Mucosa of rectum (tissue), 2 donors: ENCODE measurements at regions not wholly inside any gene's neighbourhood (a gene's known extent, or its start where the extent isn't known, plus 50 kb on each side); places are given as distances from the start of the nearest gene placed in this dataset.

ENCODE experiments used
- H3K27ac ChIP-seq, 2 donors: one replicate each; pipeline ENCODE4 v1.7.0; 2013; ENCODE audit warnings: inconsistent platforms in 2 of 2, low read depth in 2 of 2, low read length in 2 of 2
- H3K27me3 ChIP-seq, 2 donors: one replicate each; pipeline ENCODE4 v1.7.0; 2013; ENCODE audit warnings: low read length in 2 of 2; ENCODE audit not compliant: control insufficient read depth in 2 of 2, insufficient read depth in 2 of 2
- H3K36me3 ChIP-seq, 2 donors: one replicate each; pipeline ENCODE4 v1.7.0; 2013; ENCODE audit warnings: low read length in 2 of 2; ENCODE audit not compliant: control insufficient read depth in 2 of 2, insufficient read depth in 2 of 2
- H3K4me1 ChIP-seq, 2 donors: one replicate each; pipeline ENCODE4 v1.7.0; 2013; ENCODE audit warnings: low read length in 2 of 2, mild to moderate bottlenecking in 1 of 2; ENCODE audit not compliant: control insufficient read depth in 2 of 2, insufficient read depth in 2 of 2
- H3K4me3 ChIP-seq, 2 donors: one replicate each; pipeline ENCODE4 v1.7.0; 2013; ENCODE audit warnings: low read length in 2 of 2
- H3K9ac ChIP-seq, 2 donors: one replicate each; pipeline ENCODE4 v1.7.0; 2013; ENCODE audit warnings: low read length in 2 of 2, low read depth in 1 of 2, mild to moderate bottlenecking in 1 of 2
- H3K9me3 ChIP-seq, 2 donors: one replicate each; pipeline ENCODE4 v1.7.0; 2013; ENCODE audit warnings: low read length in 2 of 2; ENCODE audit not compliant: control insufficient read depth in 2 of 2
- donor health status: healthy.
- donor health status: Normal muscosa, but diverticular disease.

DNA sequence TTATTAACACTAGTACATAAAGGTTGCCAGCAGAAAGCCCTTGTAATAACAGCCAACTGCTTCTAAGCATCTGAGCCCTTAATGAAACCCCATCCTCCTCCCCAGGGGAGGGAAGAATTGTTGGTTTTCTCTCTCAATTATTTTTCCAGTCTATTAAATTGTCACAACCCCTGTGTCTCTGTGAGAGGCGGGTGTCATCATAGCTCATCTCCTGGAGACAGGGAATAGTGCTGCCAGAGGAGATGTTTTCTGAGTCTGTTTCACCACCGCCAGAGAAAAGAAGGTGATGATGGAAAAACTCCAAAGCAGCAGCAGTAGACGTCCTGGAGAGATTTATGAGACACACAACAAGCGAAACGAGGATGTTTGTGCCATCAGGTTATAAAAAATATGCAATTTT is 271.1 kb upstream of the NMUR2 start:
- H3K36me3 ChIP-seq: no peaks in the 10 kb centered on the region
- no peaks in the 10 kb centered on the region for H3K4me1 ChIP-seq
- no peak overlapping the region for H3K9ac ChIP-seq
- no peak overlapping the region for H3K27ac ChIP-seq
- no peak overlapping the region for H3K4me3 ChIP-seq
- H3K9me3 ChIP-seq: no peaks in the 10 kb centered on the region
- no peaks in the 10 kb centered on the region for H3K27me3 ChIP-seq

GRCh38 chr5:152683205-152683604 is 278.1 kb upstream of the NMUR2 start:
- H3K4me1 ChIP-seq: no peaks in the 10 kb centered on the region
- no peaks in the 10 kb centered on the region for H3K36me3 ChIP-seq
- H3K27me3 ChIP-seq: no peaks in the 10 kb centered on the region
- no peak overlapping the region for H3K27ac ChIP-seq
- H3K9ac ChIP-seq: no peak overlapping the region
- peaks cover 0 to 3% of the 10 kb centered on the region in 2 donors for H3K9me3 ChIP-seq
- no peak overlapping the region for H3K4me3 ChIP-seq

- H3K4me3 ChIP-seq: no peak overlapping the region
- H3K36me3 ChIP-seq: no peaks in the 10 kb centered on the region
- H3K27ac ChIP-seq: no peak overlapping the region
- H3K4me1 ChIP-seq: no peaks in the 10 kb centered on the region
- H3K27me3 ChIP-seq: no peaks in the 10 kb centered on the region
- H3K9ac ChIP-seq: no peak overlapping the region
- peaks cover 0 to 3% of the 10 kb centered on the region in 2 donors for H3K9me3 ChIP-seq
Observed at GRCh38 chr5:152686931-152687330, 281.9 kb upstream of the NMUR2 start.

DNA sequence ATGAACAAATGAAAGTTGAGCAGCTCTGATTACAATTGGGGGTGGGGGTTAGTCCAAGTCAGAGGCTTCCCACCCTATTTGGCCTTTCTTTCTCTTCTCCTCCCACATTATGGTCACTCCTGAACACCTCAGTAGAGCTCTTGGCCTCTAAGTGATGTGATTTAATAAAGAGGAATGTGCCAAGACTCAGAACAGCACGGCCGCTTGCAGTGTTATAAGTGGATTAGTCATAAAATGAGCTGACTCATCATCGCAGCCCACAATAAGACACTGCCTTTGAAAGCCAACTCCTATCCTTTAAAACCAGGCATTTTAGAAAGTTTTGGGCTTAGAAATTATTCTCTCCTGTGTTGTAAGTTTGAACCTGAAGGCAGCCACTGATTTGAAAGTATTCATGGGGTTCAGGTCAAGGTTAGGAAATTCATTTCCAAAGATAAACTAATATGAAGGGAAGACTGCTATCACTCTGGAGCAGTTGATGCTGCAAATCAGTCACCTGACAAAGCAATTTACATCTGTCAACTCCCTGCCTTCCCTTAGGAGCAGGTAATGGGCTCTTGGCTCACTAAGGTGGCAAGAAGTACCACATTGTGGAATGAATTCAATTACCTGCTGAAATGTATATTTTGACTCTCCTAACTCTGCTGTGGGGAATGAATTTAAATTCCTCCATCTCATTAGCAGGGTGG is 283.6 kb upstream of the NMUR2 start:
- H3K4me1 ChIP-seq: no peaks in the 10 kb centered on the region
- no peak overlapping the region for H3K27ac ChIP-seq
- H3K9me3 ChIP-seq: peaks cover 0 to 3% of the 10 kb centered on the region in 2 donors
- no peak overlapping the region for H3K4me3 ChIP-seq
- no peaks in the 10 kb centered on the region for H3K36me3 ChIP-seq
- no peak overlapping the region for H3K9ac ChIP-seq
- no peaks in the 10 kb centered on the region for H3K27me3 ChIP-seq

DNA sequence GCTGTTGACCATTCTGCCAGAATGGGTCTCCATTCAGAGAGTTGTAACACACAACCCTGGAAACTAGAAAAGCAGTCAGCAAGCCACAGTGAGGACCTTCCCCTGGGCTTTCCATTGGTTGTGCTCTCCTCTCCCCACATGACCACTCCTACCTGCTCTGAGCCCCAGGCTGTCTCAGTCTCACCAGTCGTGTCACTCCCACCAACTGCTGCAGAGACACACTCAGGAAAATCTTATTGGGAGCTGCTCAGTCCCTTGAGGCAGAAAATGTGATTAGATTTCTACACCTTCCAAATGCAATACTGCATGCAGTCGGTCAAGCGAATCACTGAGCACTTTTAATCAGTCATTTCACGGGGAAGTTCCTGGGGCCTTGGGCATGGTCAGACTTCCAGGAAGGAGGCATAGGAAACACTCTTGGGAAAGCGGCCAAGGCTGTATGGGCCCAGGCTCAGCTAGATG is 284.2 kb upstream of the NMUR2 start:
- H3K27me3 ChIP-seq: no peaks in the 10 kb centered on the region

DNA sequence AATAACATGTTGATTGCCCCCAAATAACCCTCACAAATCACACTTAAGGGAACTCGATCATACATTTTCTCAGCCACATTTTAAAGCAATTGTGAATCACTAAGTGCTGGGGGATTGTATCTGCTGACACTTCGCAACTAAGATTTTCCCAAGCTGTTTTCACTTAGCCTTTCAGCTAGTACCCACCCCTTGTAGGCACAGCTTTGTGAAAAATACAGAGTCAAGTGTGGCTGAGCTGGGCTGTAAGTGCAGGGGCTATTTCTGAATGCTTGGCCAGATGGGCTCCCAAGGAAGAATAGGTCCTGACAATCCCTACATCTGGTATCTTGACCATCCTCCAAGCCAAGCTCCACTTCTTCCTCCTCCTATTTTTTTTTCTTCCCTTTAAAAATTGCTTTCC is 289.2 kb upstream of the NMUR2 start:
- Histone ChIP-seq H3K27me3 (no peaks in the 10 kb centered on the region), H3K9me3 (no peaks in the 10 kb centered on the region), H3K4me3 (no peak overlapping the region), H3K36me3 (no peaks in the 10 kb centered on the region), H3K4me1 (no peaks in the 10 kb centered on the region), H3K27ac (no peak overlapping the region), H3K9ac (no peak overlapping the region)

More for the DNA sequence above, 284.2 kb upstream of the NMUR2 start:
- Histone ChIP-seq H3K9ac (no peak overlapping the region), H3K27ac (no peak overlapping the region), H3K4me1 (no peaks in the 10 kb centered on the region), H3K4me3 (no peak overlapping the region), H3K36me3 (no peaks in the 10 kb centered on the region), H3K9me3 (peaks cover 0 to 3% of the 10 kb centered on the region in 2 donors)

DNA sequence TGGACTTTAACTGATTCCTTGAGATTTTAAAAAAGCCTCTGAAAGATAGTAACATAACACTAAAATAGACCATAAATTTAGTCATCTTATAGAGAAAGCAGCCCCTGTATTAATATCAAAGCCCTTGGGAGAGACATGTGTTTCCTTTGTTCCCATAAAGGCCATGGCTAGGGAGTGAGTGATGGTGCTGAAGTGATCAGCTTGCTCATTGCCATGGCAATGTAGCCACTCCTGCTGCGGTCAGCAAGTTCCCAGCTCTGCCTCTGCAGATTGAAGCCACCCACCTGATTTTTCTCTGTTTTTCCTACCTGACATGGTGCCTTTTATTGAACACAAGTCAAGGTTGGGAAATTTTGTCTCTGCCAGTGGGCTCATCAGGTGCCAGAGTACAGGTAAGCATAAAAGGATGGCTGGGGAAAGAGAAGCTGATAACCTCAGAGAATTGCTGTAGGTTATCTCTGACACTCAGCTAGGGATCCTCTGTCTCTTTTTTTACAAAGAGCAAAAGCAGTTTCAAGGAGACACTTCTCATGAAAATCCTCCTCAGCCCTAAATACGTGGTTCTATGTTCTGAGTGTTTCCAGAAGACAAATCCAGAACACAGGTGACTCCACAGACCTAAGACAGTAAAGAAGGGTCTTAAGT is 296.3 kb upstream of the NMUR2 start:
- Histone ChIP-seq H3K27me3 (no peaks in the 10 kb centered on the region), H3K9me3 (no peaks in the 10 kb centered on the region), H3K9ac (no peak overlapping the region), H3K36me3 (no peaks in the 10 kb centered on the region), H3K4me1 (no peaks in the 10 kb centered on the region), H3K4me3 (no peak overlapping the region), H3K27ac (no peak overlapping the region)

DNA sequence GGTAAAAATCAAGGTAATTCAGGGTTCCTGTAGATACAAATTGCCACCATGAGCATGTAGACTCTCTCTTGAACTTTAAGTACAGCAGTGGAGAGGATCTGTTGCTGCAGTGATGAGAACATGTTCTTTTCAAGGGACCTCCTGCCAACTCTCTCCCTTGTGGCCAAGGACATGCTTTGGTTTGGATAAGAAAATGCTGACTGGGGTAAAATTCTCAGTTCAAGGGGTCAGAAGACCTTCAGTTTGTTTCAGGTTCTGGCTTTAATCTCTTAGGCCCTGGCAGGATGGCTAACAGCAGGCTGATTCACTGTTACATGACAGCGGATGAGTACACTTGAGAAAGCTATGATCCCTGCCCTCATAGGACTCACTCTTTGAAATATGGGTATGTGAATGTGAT is 299.2 kb upstream of the NMUR2 start:
- no peak overlapping the region for H3K9ac ChIP-seq
- H3K9me3 ChIP-seq: no peaks in the 10 kb centered on the region
- no peaks in the 10 kb centered on the region for H3K4me1 ChIP-seq
- H3K27me3 ChIP-seq: no peaks in the 10 kb centered on the region
- no peaks in the 10 kb centered on the region for H3K36me3 ChIP-seq
- no peak overlapping the region for H3K27ac ChIP-seq
- no peak overlapping the region for H3K4me3 ChIP-seq

DNA sequence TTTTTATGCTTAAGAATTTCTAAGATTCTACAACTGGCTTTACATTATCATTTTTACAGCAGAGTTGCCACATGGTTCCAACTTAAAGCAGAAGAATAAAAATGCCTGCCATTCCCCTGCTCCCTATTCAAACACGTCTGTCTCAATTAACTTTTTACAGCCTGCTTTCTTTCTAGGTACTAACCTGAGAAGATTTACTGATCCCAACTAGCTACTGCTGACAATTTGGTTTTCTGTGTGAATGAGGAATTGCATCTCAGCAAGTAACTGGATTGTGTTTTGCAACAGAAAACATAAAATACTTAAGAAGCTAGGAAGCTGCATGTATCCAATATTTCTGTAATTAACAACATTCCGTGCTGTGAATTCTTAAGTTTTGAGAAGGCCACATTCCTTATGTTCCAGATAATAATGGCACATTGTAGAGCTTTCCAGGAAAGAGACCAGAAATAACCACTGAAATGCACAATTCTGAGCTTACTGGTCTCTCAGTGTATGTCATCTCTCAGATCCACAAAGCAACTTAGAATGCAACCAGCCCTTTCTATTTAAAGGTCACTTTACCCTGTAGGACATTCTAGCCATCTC is 306.8 kb upstream of the NMUR2 start:
- Histone ChIP-seq H3K27me3 (no peaks in the 10 kb centered on the region), H3K36me3 (no peaks in the 10 kb centered on the region), H3K27ac (no peak overlapping the region), H3K4me1 (no peaks in the 10 kb centered on the region), H3K4me3 (no peak overlapping the region), H3K9ac (no peak overlapping the region), H3K9me3 (no peaks in the 10 kb centered on the region)

DNA sequence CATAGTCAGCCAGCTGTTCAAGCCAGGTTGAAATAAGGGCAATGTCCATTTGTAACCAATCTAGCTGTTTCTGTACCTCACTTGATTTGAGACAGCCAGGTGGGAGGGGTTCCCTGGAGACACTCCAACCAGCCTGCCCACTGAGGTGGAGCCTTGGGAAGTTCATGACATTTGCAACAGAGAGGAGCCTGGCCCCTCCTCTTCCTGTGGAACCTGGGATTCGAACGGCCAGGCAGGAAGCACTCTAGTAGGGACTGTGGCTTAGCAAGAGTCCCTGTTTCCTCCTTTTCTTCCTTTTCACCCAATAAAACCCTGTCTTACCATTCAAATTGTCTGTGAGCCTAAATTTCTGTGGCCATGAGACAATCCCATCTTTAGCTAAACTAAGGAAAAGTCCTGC is 312.3 kb upstream of the NMUR2 start:
- Histone ChIP-seq H3K9me3 (no peaks in the 10 kb centered on the region), H3K4me3 (no peak overlapping the region), H3K27me3 (no peaks in the 10 kb centered on the region), H3K27ac (no peak overlapping the region), H3K36me3 (no peaks in the 10 kb centered on the region), H3K9ac (no peak overlapping the region), H3K4me1 (no peaks in the 10 kb centered on the region)
